GM18867 (cell line): ENCODE measurements at regions not wholly inside any gene's neighbourhood (a gene's known extent, or its start where the extent isn't known, plus 50 kb on each side); places are given as distances from the start of the nearest gene placed in this dataset.

ENCODE experiments used
- ATAC-seq: cut with Tn5 transposase; IDR thresholded peaks from one replicate; pipeline ENCODE4 v1.9.1; 2021; ENCODE audit warnings: mild to moderate bottlenecking, moderate library complexity; ENCODE audit not compliant: unreplicated experiment

DNA sequence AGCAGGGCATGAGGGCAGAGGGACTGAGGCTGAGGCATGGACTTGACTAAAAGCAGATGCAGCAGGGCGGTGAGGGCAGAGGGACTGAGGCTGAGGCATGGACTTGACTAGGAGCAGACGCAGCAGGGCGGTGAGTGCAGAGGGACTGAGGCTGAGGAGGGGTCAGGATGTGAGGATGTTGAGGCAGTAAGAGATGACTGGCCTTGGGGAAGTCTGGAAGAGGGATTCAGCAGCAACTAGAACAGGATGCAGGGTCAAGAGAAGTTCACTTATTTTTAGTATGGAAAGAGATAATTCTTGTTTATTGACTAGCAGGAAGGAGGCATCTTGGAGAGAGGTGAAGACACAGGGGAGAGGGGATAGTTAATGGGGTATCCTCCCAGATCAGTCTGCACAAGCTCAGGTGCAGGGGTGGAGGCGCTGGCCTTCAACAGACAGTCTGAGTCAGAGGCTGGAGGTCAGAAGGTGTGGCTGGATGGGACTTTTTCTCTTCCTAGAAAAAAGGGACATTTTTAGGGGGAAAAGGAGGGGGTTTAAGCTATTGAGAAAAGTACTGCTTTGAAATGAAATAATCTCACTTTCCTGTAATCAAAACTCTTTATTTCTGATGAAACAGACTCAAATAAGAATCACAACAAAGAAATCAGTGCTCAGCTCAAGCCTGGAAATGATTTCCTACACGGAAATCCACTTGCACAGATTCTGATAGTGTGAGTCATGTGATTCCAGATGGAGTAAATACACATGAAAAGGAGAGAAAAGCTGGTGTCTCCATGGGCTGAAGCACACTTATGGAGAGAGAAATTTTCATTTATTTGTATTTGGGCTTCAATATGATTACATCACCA, 130.9 kb downstream of the PALM2AKAP2 start:
- ATAC-seq: no peak

DNA sequence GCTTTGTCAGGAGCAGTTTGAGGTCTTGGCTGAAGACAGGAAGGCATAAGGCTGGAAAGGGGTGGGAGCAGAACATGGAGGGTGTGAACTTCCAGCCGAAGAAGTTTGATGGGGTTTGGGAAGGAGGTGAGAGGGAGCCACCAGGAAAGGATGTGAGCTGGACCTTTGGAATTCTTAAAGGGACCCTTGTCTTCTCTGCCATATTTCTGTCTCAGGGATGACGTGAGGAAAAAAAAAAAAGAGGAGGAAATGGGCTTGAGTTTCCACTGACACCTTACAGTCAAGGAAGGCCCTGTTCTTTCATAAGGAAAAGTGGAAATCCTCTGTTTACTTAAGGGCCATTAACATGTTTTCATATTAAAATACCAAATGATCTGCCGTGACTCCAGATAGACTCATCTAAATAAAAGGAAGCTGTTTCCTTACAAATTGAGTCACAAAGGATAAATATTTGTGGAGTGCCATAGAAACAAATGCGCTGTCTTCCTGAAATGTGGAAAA, 132.1 kb downstream of the PALM2AKAP2 start:
- ATAC-seq: no peak

- ATAC-seq: no peak
Measured at GRCh38 chr9:109912726-109913460, 132.9 kb downstream of the PALM2AKAP2 start.

- no peak for ATAC-seq
Measured at GRCh38 chr9:109913461-109913810, 133.4 kb downstream of the PALM2AKAP2 start.

- ATAC-seq: peak; percentile 65
Measured at GRCh38 chr9:109914280-109915027, 134.5 kb downstream of the PALM2AKAP2 start.

DNA sequence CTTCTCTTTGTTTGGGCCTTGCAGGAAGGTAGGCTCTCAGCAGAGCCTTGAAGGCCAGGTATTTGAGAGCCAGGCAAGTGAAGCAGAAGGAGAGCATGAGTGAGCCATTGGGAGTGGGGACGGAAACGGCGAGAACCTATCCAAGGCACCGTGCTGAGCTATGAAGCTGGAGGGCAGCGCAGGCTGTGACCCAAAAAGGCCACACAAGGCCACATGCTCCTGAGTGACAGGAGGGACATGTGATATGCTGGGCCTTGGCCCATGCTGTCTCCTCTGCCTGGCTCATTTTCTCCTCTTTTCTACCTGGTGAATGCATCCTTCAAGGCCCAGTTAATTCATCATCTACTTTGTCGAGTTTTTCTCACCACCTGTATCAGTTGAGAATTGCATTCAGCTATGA, 136.3 kb downstream of the PALM2AKAP2 start:
- ATAC-seq: no peak

- peak; percentile 61 for ATAC-seq
Measured at GRCh38 chr9:109918339-109919163, 138.6 kb downstream of the PALM2AKAP2 start.

GRCh38 chr9:109919736-109920408, 139.9 kb downstream of the PALM2AKAP2 start:
- ATAC-seq: no peak

DNA sequence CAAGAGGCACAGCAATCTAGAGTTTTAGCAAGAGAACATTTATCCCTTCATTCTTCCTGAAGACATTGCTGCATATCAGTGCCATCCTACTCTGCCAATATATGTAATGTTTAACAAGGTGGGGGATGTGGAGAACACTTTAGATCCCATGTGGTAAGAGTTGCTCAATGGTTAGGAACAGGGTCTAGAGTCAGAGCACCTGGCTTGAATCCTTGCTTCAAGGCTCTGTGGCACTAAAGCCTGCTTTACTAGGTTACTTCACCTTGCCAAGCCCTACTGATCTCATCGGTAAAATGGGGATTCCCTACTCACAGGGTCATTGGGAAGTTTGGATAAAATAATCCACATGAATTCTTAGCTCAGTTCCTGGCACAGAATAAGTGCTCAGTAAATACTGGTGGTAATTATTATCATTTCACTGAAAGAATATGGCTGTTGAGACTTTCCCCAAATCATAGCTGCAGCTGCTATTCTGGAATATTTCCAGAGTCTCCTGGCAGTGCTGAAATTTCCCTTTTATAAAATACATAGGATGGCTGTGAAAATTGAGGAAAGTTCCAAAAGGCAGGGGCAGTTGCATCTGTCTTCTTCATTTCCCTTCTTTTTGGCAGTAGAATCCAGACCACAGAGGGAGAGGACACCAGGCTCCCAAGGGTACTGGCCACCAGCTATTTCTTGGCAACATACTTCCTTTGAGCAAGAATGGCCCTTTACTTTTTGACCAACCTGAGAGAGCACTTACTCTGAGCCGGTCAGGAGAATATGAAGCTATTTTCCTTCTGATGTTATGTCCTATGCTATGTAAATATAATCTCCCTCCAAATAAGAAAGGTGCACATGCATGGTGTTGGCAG, 142.8 kb downstream of the PALM2AKAP2 start:
- ATAC-seq: no peak

GRCh38 chr9:109923471-109923760, 143.4 kb downstream of the PALM2AKAP2 start:
- ATAC-seq: no peak

- no peak for ATAC-seq
Measured at GRCh38 chr9:109923806-109924205, 143.8 kb downstream of the PALM2AKAP2 start.

DNA sequence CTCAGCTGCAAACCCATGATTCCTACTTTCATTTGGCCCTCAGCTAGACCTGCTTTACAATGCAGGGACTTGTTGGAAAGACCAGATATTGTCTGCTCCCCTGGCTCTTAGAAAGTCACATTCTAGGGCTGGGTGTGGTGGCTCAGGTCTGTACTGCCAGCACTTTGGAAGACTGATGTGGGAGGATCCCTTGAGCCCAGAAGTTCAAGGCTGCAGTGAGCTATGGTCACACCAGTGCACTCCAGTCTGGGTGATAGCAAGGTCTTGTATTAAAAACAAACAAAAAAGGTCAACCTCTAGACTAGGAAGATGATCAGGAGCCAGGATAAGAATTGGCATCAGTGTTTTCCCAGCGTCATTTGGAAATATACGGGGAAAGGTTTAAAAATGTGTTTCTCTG, 145.8 kb downstream of the PALM2AKAP2 start:
- no peak for ATAC-seq

GRCh38 chr9:109926421-109926869, 146.4 kb downstream of the PALM2AKAP2 start:
- no peak for ATAC-seq

- ATAC-seq: no peak
Measured at GRCh38 chr9:109931623-109932022, 151.6 kb downstream of the PALM2AKAP2 start.

DNA sequence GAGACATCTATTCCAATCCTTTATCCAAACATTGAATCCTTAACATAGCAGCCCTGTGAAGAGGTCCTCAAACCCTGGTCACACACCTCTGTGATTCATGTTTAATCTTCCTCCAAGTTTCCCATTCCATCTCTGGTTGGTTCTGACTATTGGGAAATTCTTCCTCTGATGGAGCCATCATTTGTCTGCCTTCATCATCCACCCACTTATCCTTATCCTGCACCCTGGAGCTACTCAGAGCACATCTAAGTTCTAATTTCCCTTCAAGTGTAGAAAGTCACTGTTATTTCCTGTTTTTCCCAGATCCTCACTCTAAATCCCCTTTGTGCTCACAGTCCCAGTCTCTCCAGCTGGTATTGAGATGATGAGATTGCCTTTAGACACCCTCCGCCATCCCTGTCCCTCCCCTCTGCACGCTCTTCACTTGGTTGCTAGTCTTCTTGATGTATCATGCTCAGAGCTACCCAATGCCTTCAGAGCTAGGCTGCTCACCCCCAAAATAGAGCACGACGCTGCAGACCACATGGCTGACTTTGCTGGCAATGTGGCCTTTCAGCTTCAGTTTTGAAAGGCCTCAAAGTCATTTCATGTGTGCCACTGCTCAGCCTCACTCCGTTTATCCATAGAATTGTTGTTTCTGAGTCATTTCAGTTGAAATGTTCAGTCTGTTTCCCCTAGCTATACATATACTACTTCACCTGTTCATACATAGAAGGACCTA, 154.3 kb downstream of the PALM2AKAP2 start:
- no peak for ATAC-seq

DNA sequence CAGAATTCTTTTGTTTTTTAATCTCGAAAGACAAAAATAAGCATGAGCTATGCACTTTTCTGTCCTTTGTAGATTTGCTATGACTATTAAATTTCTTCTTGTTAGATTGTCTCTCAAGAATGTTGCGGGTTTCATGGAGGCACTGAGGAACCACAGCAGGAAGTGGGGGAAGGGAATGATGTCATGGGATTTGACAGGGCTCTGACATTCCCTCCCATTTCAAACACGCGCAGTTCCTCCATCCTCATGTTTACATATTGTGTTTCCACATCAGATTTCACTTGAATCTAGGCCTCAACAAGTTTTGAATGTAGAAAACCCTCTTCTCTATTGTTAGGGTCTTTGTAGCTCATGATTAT, 154.8 kb downstream of the PALM2AKAP2 start:
- ATAC-seq: no peak

GRCh38 chr9:109935406-109936087, 155.5 kb downstream of the PALM2AKAP2 start:
- no peak for ATAC-seq

GRCh38 chr9:109937861-109938453, 158.0 kb downstream of the PALM2AKAP2 start:
- ATAC-seq: no peak
